HG03342 (cell line): ENCODE measurements at regions not wholly inside any gene's neighbourhood (a gene's known extent, or its start where the extent isn't known, plus 50 kb on each side); places are given as distances from the start of the nearest gene placed in this dataset.
"Not testable (repeated sequence)": the region's sequence is repeated elsewhere in the genome, so short reads cannot be mapped to it uniquely, and the experiment has no call there.

Experiments
- ATAC-seq: cut with Tn5 transposase; IDR thresholded peaks from one replicate; pipeline ENCODE4 v1.9.1; 2021; ENCODE audit warnings: mild to moderate bottlenecking, moderate library complexity; ENCODE audit not compliant: unreplicated experiment

- ATAC-seq, result no peak
Measured at GRCh38 chr2:237195396-237196120, 109.9 kb downstream of the COPS8 start.

DNA sequence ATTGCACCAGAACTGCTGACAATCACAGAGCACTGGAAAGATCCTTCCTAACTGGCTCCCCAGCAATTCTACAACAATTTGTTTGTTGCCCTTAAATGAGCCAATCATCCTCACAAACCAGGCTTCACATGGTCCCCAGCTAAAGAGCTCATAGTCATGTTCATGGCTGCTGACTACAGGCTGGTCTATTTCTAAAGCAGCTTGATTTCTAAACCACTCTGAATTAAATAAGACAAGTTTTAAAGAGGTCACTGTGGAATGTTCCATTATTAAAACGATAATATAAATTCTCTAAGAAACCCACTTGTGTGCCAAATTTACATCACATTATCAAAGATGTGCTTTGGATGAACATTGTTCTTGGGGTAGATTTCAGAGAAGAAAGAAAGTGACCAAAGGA lies 110.7 kb downstream of the COPS8 start:
- no peak for ATAC-seq

DNA sequence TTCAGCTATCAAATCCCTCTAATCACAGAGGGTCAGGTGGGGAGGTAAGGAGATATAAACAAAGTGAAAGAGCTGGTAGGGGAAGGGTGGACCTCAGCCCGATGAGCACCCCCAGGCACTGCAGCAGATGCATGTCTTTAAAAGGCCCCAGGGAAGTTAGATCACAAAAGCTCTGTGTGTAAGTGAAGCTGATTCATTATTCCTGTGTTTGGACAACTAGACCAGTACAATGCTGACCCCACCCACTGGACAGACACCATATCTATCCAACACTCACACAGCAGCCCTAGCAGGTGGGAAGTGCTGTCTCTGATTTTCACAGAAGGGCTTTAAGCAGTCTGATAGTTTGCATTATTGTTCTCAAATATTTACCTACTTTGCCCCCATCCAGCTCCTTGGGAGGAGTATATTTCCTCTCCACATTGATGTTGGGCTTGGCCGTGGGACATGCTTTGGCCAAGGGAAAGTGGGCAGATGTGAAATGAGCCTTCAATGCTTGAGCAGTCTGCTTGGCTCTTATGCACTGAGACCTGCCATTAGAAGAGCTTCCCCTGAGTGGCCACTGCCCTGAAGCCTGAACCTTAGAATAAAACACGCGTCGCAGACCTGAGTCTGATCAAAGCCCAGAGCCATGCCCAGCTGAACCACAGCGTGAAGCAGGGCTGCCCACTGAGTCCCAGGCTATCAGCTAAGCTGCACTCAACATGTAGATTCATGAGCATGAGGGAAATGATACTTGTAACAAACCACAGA lies 111.4 kb downstream of the COPS8 start:
- no peak for ATAC-seq

DNA sequence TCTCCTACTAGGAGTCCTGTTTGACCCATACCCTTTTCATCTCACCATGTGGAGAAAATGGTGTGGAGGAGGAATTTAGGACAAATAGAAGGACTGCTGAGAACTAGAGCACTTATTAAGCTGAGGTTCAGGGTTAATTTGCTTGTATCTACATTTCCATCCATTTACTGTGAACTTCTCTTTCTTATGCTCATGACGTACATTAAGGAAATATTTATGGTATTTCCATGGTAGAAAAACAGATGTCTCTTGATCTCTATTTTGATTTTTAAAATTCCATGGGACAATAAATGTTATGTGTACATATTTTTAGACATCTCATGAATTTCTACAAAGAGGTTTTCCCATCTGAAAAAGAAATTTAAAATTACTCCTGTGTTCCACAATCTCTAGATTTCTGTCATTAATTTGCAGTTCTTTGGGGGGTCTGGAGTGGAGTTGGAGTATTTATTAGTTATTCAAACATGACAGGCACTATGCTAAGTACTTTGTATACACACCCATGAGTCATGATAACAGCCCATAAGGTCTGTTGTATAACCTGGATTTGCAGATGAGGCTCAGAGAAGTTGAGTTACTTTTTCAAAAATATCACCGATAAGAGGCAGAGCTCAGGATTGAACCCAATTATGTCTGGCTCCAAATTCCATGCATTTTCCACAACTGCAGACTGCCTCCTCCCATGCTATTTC lies 112.6 kb downstream of the COPS8 start:
- ATAC-seq, result no peak

DNA sequence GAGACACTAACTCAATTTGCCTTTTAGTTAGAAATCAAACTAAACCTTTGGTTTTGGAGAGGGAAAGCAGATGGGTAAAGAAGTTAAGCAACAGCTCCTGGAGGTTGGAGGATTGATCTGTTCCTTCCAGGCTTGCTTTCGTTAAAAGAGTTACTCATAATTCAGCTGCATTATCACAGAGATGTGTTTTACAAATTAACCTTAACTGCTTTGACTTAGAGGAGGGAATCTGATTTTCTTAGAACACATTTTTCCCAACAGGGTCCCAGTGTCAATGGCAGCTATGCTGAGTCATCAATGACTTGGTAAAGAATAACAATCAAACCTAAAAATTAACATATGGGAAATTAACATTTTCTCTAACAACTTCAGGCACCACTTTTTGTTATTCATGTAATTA lies 113.4 kb downstream of the COPS8 start:
- no peak for ATAC-seq

- no peak for ATAC-seq
Measured at GRCh38 chr2:237199577-237199976, 113.9 kb downstream of the COPS8 start.

GRCh38 chr2:237200462-237200861 lies 114.8 kb downstream of the COPS8 start:
- ATAC-seq, result no peak

- ATAC-seq, result peak; percentile 47
Measured at GRCh38 chr2:237201461-237202287, 116.0 kb downstream of the COPS8 start.

GRCh38 chr2:237202288-237203030 lies 116.8 kb downstream of the COPS8 start:
- no peak for ATAC-seq

- ATAC-seq, result no peak
Measured at GRCh38 chr2:237205043-237205541, 119.4 kb downstream of the COPS8 start.

GRCh38 chr2:237205561-237205971 lies 119.9 kb downstream of the COPS8 start:
- no peak for ATAC-seq

GRCh38 chr2:237207646-237208045 lies 122.0 kb downstream of the COPS8 start:
- no peak for ATAC-seq

- ATAC-seq, result no peak
Measured at GRCh38 chr2:237208373-237209260, 122.9 kb downstream of the COPS8 start.

- no peak for ATAC-seq
Measured at GRCh38 chr2:237209885-237210284, 124.2 kb downstream of the COPS8 start.

- ATAC-seq, result no peak
Measured at GRCh38 chr2:237210297-237210696, 124.6 kb downstream of the COPS8 start.

DNA sequence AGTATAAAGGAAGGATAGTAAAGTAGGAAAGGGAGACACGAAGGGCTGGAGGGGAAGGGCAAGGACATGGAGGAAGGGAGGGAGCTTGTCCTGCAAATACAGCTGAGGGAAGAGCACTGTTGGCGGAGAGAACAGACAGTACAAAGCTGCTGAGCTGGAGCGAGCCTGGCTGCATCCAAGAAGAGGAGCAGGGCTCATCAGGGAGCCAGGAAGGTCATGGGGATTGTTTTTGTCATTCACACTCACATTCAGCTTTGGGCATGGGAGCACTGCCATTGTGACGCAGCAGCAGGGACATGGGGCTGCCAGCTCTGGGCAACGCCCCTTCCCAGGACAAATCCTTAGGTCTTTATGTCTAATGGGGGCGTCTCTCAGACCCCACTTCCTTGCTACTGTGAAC lies 125.1 kb downstream of the COPS8 start:
- ATAC-seq, result no peak

GRCh38 chr2:237212356-237213279 lies 126.9 kb downstream of the COPS8 start:
- not testable (repeated sequence) for ATAC-seq
